Activated CD4-positive, alpha-beta T cell treated with anti-CD3 and anti-CD28 coated beads, Interleukin-2, amount 50 U/mL, for 1 hour (primary cell): ENCODE measurements at regions not wholly inside any gene's neighbourhood (a gene's known extent, or its start where the extent isn't known, plus 50 kb on each side); places are given as distances from the start of the nearest gene placed in this dataset.
"Not testable (repeated sequence)": the region's sequence is repeated elsewhere in the genome, so short reads cannot be mapped to it uniquely, and the experiment has no call there.

Source experiments
- DNase-seq: peaks from one replicate; pipeline ENCODE4 v3.0.0-alpha.2; 2020

- not testable (repeated sequence) for DNase-seq
Measured at GRCh38 chr20:29320216-29320949, 1937.1 kb upstream of the DEFB115 start.

- not testable (repeated sequence) for DNase-seq
Measured at GRCh38 chr20:29323631-29324515, 1933.6 kb upstream of the DEFB115 start.

- not testable (repeated sequence) for DNase-seq
Measured at GRCh38 chr20:29324516-29325303, 1932.8 kb upstream of the DEFB115 start.

- no peak for DNase-seq
Measured at GRCh38 chr20:29325304-29325640, 1932.2 kb upstream of the DEFB115 start.

- DNase-seq = not testable (repeated sequence)
Measured at GRCh38 chr20:29325781-29326180, 1931.7 kb upstream of the DEFB115 start.

GRCh38 chr20:29326376-29327070 is 1930.9 kb upstream of the DEFB115 start:
- DNase-seq = no peak

- peak; percentile 54 for DNase-seq
Measured at GRCh38 chr20:29327600-29328420, 1929.7 kb upstream of the DEFB115 start.

GRCh38 chr20:29330429-29331115 is 1926.9 kb upstream of the DEFB115 start:
- not testable (repeated sequence) for DNase-seq

- no peak for DNase-seq
Measured at GRCh38 chr20:29349836-29350235, 1907.6 kb upstream of the DEFB115 start.

- DNase-seq = not testable (repeated sequence)
Measured at GRCh38 chr20:29375937-29376336, 1881.5 kb upstream of the DEFB115 start.

- not testable (repeated sequence) for DNase-seq
Measured at GRCh38 chr20:29392853-29393252, 1864.6 kb upstream of the DEFB115 start.

GRCh38 chr20:29408034-29408695 is 1849.3 kb upstream of the DEFB115 start:
- DNase-seq = no peak

GRCh38 chr20:29408707-29409106 is 1848.8 kb upstream of the DEFB115 start:
- not testable (repeated sequence) for DNase-seq

- not testable (repeated sequence) for DNase-seq
Measured at GRCh38 chr20:29409160-29409689, 1848.2 kb upstream of the DEFB115 start.

- no peak for DNase-seq
Measured at GRCh38 chr20:29409833-29410805, 1847.3 kb upstream of the DEFB115 start.

GRCh38 chr20:29410806-29411457 is 1846.5 kb upstream of the DEFB115 start:
- DNase-seq = no peak

GRCh38 chr20:29411458-29411820 is 1846.0 kb upstream of the DEFB115 start:
- DNase-seq = not testable (repeated sequence)

GRCh38 chr20:29419378-29419777 is 1838.1 kb upstream of the DEFB115 start:
- DNase-seq = no peak
